Panc1 (cell line): ENCODE measurements at regions not wholly inside any gene's neighbourhood (a gene's known extent, or its start where the extent isn't known, plus 50 kb on each side); places are given as distances from the start of the nearest gene placed in this dataset.

Experiments used
- ATAC-seq: fragments of 200-7000 bp; cut with Tn5 transposase; 2 replicates; pipeline ENCODE4 v1.9.1; 2020; ENCODE audit warnings: mild to moderate bottlenecking, moderate library complexity
- BruUV-seq: library from RNA; stranded (reverse); fragments of 400-500 nt; replicated peaks from 2 replicates; lab custom pipeline; 2021; lab: Mats Ljungman, UMichigan
- CTCF ChIA-PET: fragments of 300-600 bp; sonication (Branson Sonifier 250); formaldehyde crosslinking; loops from one replicate; lab custom pipeline; 2022; ENCODE audit warnings: antibody characterized with exemption; lab: Charles Lee
- POLR2A ChIA-PET: fragments of 300-600 bp; sonication (Branson Sonifier 250); formaldehyde crosslinking; loops from one replicate; lab custom pipeline; 2022; ENCODE audit warnings: antibody characterized with exemption; lab: Charles Lee
- DNase-seq: peaks from one replicate; pipeline ENCODE4 v3.0.0-alpha.2; 2010; ENCODE audit warnings: low read depth, low spot score
- H3K27ac ChIP-seq: 2 replicates; pipeline ENCODE4 v1.5.1; 2011; ENCODE audit warnings: mild to moderate bottlenecking, low read length, inconsistent platforms
- H3K27me3 ChIP-seq: fragments of 200-500 bp; sonication (Bioruptor generic); 2 replicates; pipeline ENCODE4 v1.6.0; 2014; ENCODE audit warnings: low read length, inconsistent platforms; ENCODE audit not compliant: control insufficient read depth, insufficient read depth
- H3K36me3 ChIP-seq: fragments of 200-500 bp; sonication (Bioruptor generic); 2 replicates; pipeline ENCODE4 v1.5.1; 2014; ENCODE audit warnings: inconsistent platforms, mild to moderate bottlenecking, low read length, moderate library complexity; ENCODE audit not compliant: control insufficient read depth, insufficient read depth
- H3K4me1 ChIP-seq: 2 replicates; pipeline ENCODE4 v1.5.1; 2011; ENCODE audit warnings: inconsistent platforms, mild to moderate bottlenecking, low read length, moderate library complexity; ENCODE audit not compliant: control insufficient read depth, insufficient read depth
- H3K4me3 ChIP-seq, 2 experiments: 2 replicates each; pipeline ENCODE4 v1.5.1; 2011 to 2012; ENCODE audit warnings: low read depth in 2 of 2, low read length in 2 of 2, mild to moderate bottlenecking in 2 of 2, inconsistent platforms in 1 of 2, moderate library complexity in 1 of 2
- H3K9me3 ChIP-seq: fragments of 200-500 bp; sonication (Bioruptor generic); 2 replicates; pipeline ENCODE4 v1.5.1; 2014; ENCODE audit warnings: low read depth, mild to moderate bottlenecking, inconsistent platforms, low read length, moderate library complexity; ENCODE audit not compliant: control insufficient read depth, insufficient read depth
- CTCF ChIP-seq: fragments of 450-650 bp; IDR thresholded peaks from 2 replicates; pipeline ENCODE4 v1.5.1; 2017; ENCODE audit warnings: mild to moderate bottlenecking
- POLR2AphosphoS5 ChIP-seq: IDR thresholded peaks from 2 replicates; pipeline ENCODE4 v1.6.1; 2012; ENCODE audit warnings: mild to moderate bottlenecking, low read depth, low read length, moderate library complexity
- REST ChIP-seq, 2 experiments: IDR thresholded peaks; 2 replicates each; pipeline ENCODE4 v1.6.1; 2011 to 2012; ENCODE audit warnings: low read depth in 2 of 2, control low read depth in 1 of 2, low read length in 1 of 2, mild to moderate bottlenecking in 1 of 2, moderate library complexity in 1 of 2; ENCODE audit not compliant: insufficient read depth in 1 of 2
- SIN3A ChIP-seq: IDR thresholded peaks from 2 replicates; pipeline ENCODE4 v1.6.1; 2012; ENCODE audit warnings: low read depth, mild to moderate bottlenecking, low read length, moderate library complexity, borderline replicate concordance; ENCODE audit not compliant: insufficient read depth
- TCF7L2 ChIP-seq: IDR thresholded peaks from 2 replicates; pipeline ENCODE4 v1.6.1; 2011; ENCODE audit warnings: mild to moderate bottlenecking, low read depth, low read length, inconsistent platforms
- in situ Hi-C: cut with HindIII; loops from 2 replicates; pipeline ENCODE4 v1.10.0; 2016; ENCODE audit warnings: low sequenced_read_pairs, low pct_unique_long_range_greater_than_20kb
- intact Hi-C: fragments of 100-400 bp; cut with micrococcal nuclease; formaldehyde crosslinking; loops from one replicate; pipeline ENCODE4 v1.10.0; 2022; ENCODE audit not compliant: unreplicated experiment

GRCh38 chr3:117912352-117912751 is 1122.3 kb downstream of the IGSF11 start:
- BruUV-seq = no TSS peak
- POLR2A ChIA-PET = no interaction called here
- no peak for TF ChIP-seq CTCF
- TF ChIP-seq REST (IDR thresholded peaks at IDR 0.05; ENCODE audit: insufficient read depth in 1 of 2, low read depth in 2 of 2, low read length in 1 of 2) = no peak
- TF ChIP-seq SIN3A = no peak
- no peak for TF ChIP-seq TCF7L2
- no peak for TF ChIP-seq POLR2AphosphoS5
- in situ Hi-C loops (no loop called here), intact Hi-C loops (no loop called here)
- no peaks in the 10 kb centered on the region for H3K4me1 ChIP-seq
- H3K27me3 ChIP-seq = no peaks in the 10 kb centered on the region; the same call in 1 of the 2 replicates
- H3K27ac ChIP-seq = no peak overlapping the region
- no peak overlapping the region for H3K4me3 ChIP-seq
- H3K9me3 ChIP-seq = no peaks in the 10 kb centered on the region
- DNase-seq (no peak), ATAC-seq (no peak)
- no peaks in the 10 kb centered on the region for H3K36me3 ChIP-seq
- CTCF ChIA-PET = no interaction called here

- Histone ChIP-seq H3K27ac (no peak overlapping the region), H3K36me3 (no peaks in the 10 kb centered on the region), H3K9me3 (no peaks in the 10 kb centered on the region), H3K27me3 (no peaks in the 10 kb centered on the region; the same call in 1 of the 2 replicates), H3K4me1 (no peaks in the 10 kb centered on the region), H3K4me3 (no peak overlapping the region)
- TF ChIP-seq POLR2AphosphoS5 (no peak), SIN3A (no peak), TCF7L2 (no peak), REST (IDR thresholded peaks at IDR 0.05; ENCODE audit: insufficient read depth in 1 of 2, low read depth in 2 of 2, low read length in 1 of 2) (no peak), CTCF (no peak; the same call in 1 of the 2 replicates)
- ATAC-seq (no peak), DNase-seq (no peak)
- intact Hi-C loops (no loop called here), in situ Hi-C loops (no loop called here)
- ChIA-PET CTCF (no interaction called here), POLR2A (no interaction called here)
- BruUV-seq = no TSS peak
Observed at GRCh38 chr3:117914540-117915100, 1120.0 kb downstream of the IGSF11 start.
